HG03342 (cell line): ENCODE measurements at regions not wholly inside any gene's neighbourhood (a gene's known extent, or its start where the extent isn't known, plus 50 kb on each side); places are given as distances from the start of the nearest gene placed in this dataset.

Source experiments
- ATAC-seq: cut with Tn5 transposase; IDR thresholded peaks from one replicate; pipeline ENCODE4 v1.9.1; 2021; ENCODE audit warnings: mild to moderate bottlenecking, moderate library complexity; ENCODE audit not compliant: unreplicated experiment

GRCh38 chr9:88233091-88233490 lies 94.8 kb upstream of the SPATA31C2 start:
- no peak for ATAC-seq

GRCh38 chr9:88230612-88231011 lies 92.3 kb upstream of the SPATA31C2 start:
- no peak for ATAC-seq

GRCh38 chr9:88229434-88229833 lies 91.2 kb upstream of the SPATA31C2 start:
- no peak for ATAC-seq

- no peak for ATAC-seq
Measured at GRCh38 chr9:88224938-88225337, 86.7 kb upstream of the SPATA31C2 start.

- ATAC-seq: no peak
Measured at GRCh38 chr9:88221105-88221504, 82.8 kb upstream of the SPATA31C2 start.

GRCh38 chr9:88220652-88221051 lies 82.4 kb upstream of the SPATA31C2 start:
- no peak for ATAC-seq

- no peak for ATAC-seq
Measured at GRCh38 chr9:88219601-88220000, 81.3 kb upstream of the SPATA31C2 start.

GRCh38 chr9:88218726-88219125 lies 80.5 kb upstream of the SPATA31C2 start:
- no peak for ATAC-seq

GRCh38 chr9:88216126-88216995 lies 78.1 kb upstream of the SPATA31C2 start:
- ATAC-seq: no peak

GRCh38 chr9:88215196-88216125 lies 77.2 kb upstream of the SPATA31C2 start:
- no peak for ATAC-seq

GRCh38 chr9:88202321-88202720 lies 64.0 kb upstream of the SPATA31C2 start:
- ATAC-seq: no peak

GRCh38 chr9:88198341-88198807 lies 60.1 kb upstream of the SPATA31C2 start:
- ATAC-seq: no peak

GRCh38 chr9:88197781-88198340 lies 59.6 kb upstream of the SPATA31C2 start:
- ATAC-seq: no peak

- ATAC-seq: no peak
Measured at GRCh38 chr9:88197016-88197415, 58.7 kb upstream of the SPATA31C2 start.

GRCh38 chr9:88196142-88196790 lies 58.0 kb upstream of the SPATA31C2 start:
- ATAC-seq: no peak

- no peak for ATAC-seq
Measured at GRCh38 chr9:88193766-88194165, 55.5 kb upstream of the SPATA31C2 start.

GRCh38 chr9:88191456-88191855 lies 53.2 kb upstream of the SPATA31C2 start:
- no peak for ATAC-seq

GRCh38 chr9:88189371-88189770 lies 51.1 kb upstream of the SPATA31C2 start:
- ATAC-seq: no peak
